Activated CD4-positive, alpha-beta T cell treated with anti-CD3 and anti-CD28 coated beads, Interleukin-2, amount 50 U/mL, for 16 hours (primary cell): ENCODE measurements at regions not wholly inside any gene's neighbourhood (a gene's known extent, or its start where the extent isn't known, plus 50 kb on each side); places are given as distances from the start of the nearest gene placed in this dataset.
"Not testable (repeated sequence)": the region's sequence is repeated elsewhere in the genome, so short reads cannot be mapped to it uniquely, and the experiment has no call there.

Experiments
- DNase-seq: peaks from one replicate; pipeline ENCODE4 v3.0.0-alpha.2; 2020

- DNase-seq, result no peak
Observed at GRCh38 chr5:173495225-173495904, 121.1 kb downstream of the BOD1 start.

- no peak for DNase-seq
Observed at GRCh38 chr5:173494446-173494845, 122.0 kb downstream of the BOD1 start.

- DNase-seq, result no peak
Observed at GRCh38 chr5:173493846-173494245, 122.6 kb downstream of the BOD1 start.

- no peak for DNase-seq
Observed at GRCh38 chr5:173493040-173493439, 123.4 kb downstream of the BOD1 start.

GRCh38 chr5:173490681-173491080, 125.8 kb downstream of the BOD1 start:
- no peak for DNase-seq

- DNase-seq, result no peak
Observed at GRCh38 chr5:173488144-173488543, 128.3 kb downstream of the BOD1 start.

GRCh38 chr5:173487300-173487699, 129.2 kb downstream of the BOD1 start:
- DNase-seq, result no peak

GRCh38 chr5:173486355-173487225, 129.9 kb downstream of the BOD1 start:
- no peak for DNase-seq

- DNase-seq, result no peak
Observed at GRCh38 chr5:173484569-173484968, 131.9 kb downstream of the BOD1 start.

- DNase-seq, result not testable (repeated sequence)
Observed at GRCh38 chr5:173483599-173483998, 132.9 kb downstream of the BOD1 start.

- no peak for DNase-seq
Observed at GRCh38 chr5:173483160-173483559, 133.3 kb downstream of the BOD1 start.

- DNase-seq, result no peak
Observed at GRCh38 chr5:173481821-173482220, 134.6 kb downstream of the BOD1 start.

GRCh38 chr5:173480896-173481295, 135.6 kb downstream of the BOD1 start:
- DNase-seq, result no peak

GRCh38 chr5:173479711-173480110, 136.7 kb downstream of the BOD1 start:
- DNase-seq, result no peak

- no peak for DNase-seq
Observed at GRCh38 chr5:173477345-173478040, 139.0 kb downstream of the BOD1 start.

- no peak for DNase-seq
Observed at GRCh38 chr5:173475780-173476179, 140.7 kb downstream of the BOD1 start.

- no peak for DNase-seq
Observed at GRCh38 chr5:173474881-173475287, 141.6 kb downstream of the BOD1 start.

GRCh38 chr5:173473288-173473687, 143.2 kb downstream of the BOD1 start:
- no peak for DNase-seq

- DNase-seq, result no peak
Observed at GRCh38 chr5:173472784-173473278, 143.6 kb downstream of the BOD1 start.

GRCh38 chr5:173472164-173472563, 143.9 kb upstream of the STC2 start:
- DNase-seq, result no peak

GRCh38 chr5:173468821-173469251, 140.6 kb upstream of the STC2 start:
- DNase-seq, result no peak

GRCh38 chr5:173466227-173466626, 138.0 kb upstream of the STC2 start:
- no peak for DNase-seq

GRCh38 chr5:173464813-173465212, 136.6 kb upstream of the STC2 start:
- no peak for DNase-seq
